ENCODE measurements at regions not wholly inside any gene's neighbourhood (a gene's known extent, or its start where the extent isn't known, plus 50 kb on each side); places are given as distances from the start of the nearest gene placed in this dataset.

- no peak for TF ChIP-seq KDM4A (IDR thresholded peaks at IDR 0.05; ENCODE audit: low read depth, low read length, severe bottlenecking)
- TF ChIP-seq TBP (IDR thresholded peaks at IDR 0.05; ENCODE audit: low read depth, low read length), result no peak
Measured at GRCh38 chrX:42869659-42870476, 91.9 kb upstream of the PPP1R2C start (continued).
